Retinal pigment epithelial cell (primary cell): ENCODE measurements at regions not wholly inside any gene's neighbourhood (a gene's known extent, or its start where the extent isn't known, plus 50 kb on each side); places are given as distances from the start of the nearest gene placed in this dataset.

Experiments
- DNase-seq: peaks from one replicate; pipeline ENCODE4 v3.0.0-alpha.2; 2010; ENCODE audit warnings: low read depth
- H3K4me3 ChIP-seq: 2 replicates; pipeline ENCODE4 v1.5.1; 2011; ENCODE audit warnings: mild to moderate bottlenecking, low read length, control low read depth, moderate library complexity
- CTCF ChIP-seq: conservative IDR thresholded peaks from 2 replicates; pipeline ENCODE4 v1.5.1; 2011; ENCODE audit warnings: low read depth, low read length, control low read depth, inconsistent platforms

GRCh38 chrX:44637282-44637681 lies 94.6 kb upstream of the FUNDC1 start:
- TF ChIP-seq CTCF: no peak
- no peak for DNase-seq
- no peak overlapping the region for H3K4me3 ChIP-seq

- DNase-seq: no peak
- no peak overlapping the region for H3K4me3 ChIP-seq
- no peak for TF ChIP-seq CTCF
These were observed 78.4 kb upstream of the FUNDC1 start for GRCh38 chrX:44621078-44621477.

GRCh38 chrX:44619039-44619438 lies 76.4 kb upstream of the FUNDC1 start:
- TF ChIP-seq CTCF: no peak
- DNase-seq: no peak
- H3K4me3 ChIP-seq: no peak overlapping the region

- no peak for TF ChIP-seq CTCF
- no peak for DNase-seq
These were observed 53.6 kb upstream of the FUNDC1 start for GRCh38 chrX:44596277-44596676.

More at GRCh38 chrX:44596277-44596676, 53.6 kb upstream of the FUNDC1 start:
- H3K4me3 ChIP-seq: no peak overlapping the region
